Neural cell (in vitro differentiated cells): ENCODE measurements at regions not wholly inside any gene's neighbourhood (a gene's known extent, or its start where the extent isn't known, plus 50 kb on each side); places are given as distances from the start of the nearest gene placed in this dataset.

Source experiments
- CTCF ChIP-seq: fragments of 450-650 bp; IDR thresholded peaks from 2 replicates; pipeline ENCODE4 v1.5.1; 2014; ENCODE audit warnings: antibody characterized with exemption, mild to moderate bottlenecking, moderate library complexity; ENCODE audit not compliant: poor library complexity, severe bottlenecking
- EP300 ChIP-seq: fragments of 450-650 bp; conservative IDR thresholded peaks from 2 replicates; pipeline ENCODE4 v1.6.1; 2014; ENCODE audit warnings: antibody characterized with exemption, mild to moderate bottlenecking, moderate library complexity; ENCODE audit not compliant: poor library complexity, severe bottlenecking
- EZH2 ChIP-seq: fragments of 200-600, 300-800 bp; shearing (Covaris generic), sonication (generic); IDR thresholded peaks from 2 replicates; pipeline ENCODE4 v1.6.1; 2014; ENCODE audit warnings: antibody characterized with exemption, low read length, borderline replicate concordance, mild to moderate bottlenecking; ENCODE audit not compliant: insufficient read depth, poor library complexity, severe bottlenecking
- POLR2AphosphoS5 ChIP-seq: IDR thresholded peaks from 2 replicates; pipeline ENCODE4 v1.6.1; 2012
- RAD21 ChIP-seq: fragments of 450-650 bp; conservative IDR thresholded peaks from 2 replicates; pipeline ENCODE4 v1.6.1; 2014; ENCODE audit warnings: antibody characterized with exemption, mild to moderate bottlenecking, moderate library complexity
- SMC3 ChIP-seq: fragments of 450-650 bp; conservative IDR thresholded peaks from 2 replicates; pipeline ENCODE4 v1.6.1; 2014; ENCODE audit warnings: antibody characterized with exemption, mild to moderate bottlenecking, moderate library complexity; ENCODE audit not compliant: poor library complexity
- TAF1 ChIP-seq: IDR thresholded peaks from 2 replicates; pipeline ENCODE4 v1.6.1; 2012; ENCODE audit warnings: low read depth
- TF ChIP-seq, protein P1 (sequence below): IDR thresholded peaks from 2 replicates; pipeline ENCODE4 v1.6.1; 2012; ENCODE audit warnings: borderline replicate concordance

DNA sequence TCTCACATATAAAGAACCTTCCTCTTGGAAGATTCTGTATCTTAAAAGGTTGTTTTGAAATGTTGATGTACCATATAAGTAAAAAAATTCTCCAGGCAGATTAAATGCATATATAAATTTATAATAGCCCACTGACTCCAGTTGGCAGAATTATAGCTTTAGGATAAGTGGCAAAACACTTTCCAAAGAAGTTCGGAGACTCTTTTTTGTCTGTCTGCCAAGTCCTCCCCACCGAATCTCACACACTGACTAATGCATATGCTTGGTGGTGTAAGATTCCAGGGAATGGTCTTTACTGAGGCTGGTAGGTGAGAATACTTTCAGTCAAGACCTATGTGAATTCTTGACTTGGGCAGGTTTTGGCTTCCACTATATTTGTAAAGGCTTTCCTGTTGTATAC, 724.3 kb upstream of the CXADR start:
- no peak for TF ChIP-seq TAF1
- TF ChIP-seq CTCF: no peak
- TF ChIP-seq, protein P1, sequence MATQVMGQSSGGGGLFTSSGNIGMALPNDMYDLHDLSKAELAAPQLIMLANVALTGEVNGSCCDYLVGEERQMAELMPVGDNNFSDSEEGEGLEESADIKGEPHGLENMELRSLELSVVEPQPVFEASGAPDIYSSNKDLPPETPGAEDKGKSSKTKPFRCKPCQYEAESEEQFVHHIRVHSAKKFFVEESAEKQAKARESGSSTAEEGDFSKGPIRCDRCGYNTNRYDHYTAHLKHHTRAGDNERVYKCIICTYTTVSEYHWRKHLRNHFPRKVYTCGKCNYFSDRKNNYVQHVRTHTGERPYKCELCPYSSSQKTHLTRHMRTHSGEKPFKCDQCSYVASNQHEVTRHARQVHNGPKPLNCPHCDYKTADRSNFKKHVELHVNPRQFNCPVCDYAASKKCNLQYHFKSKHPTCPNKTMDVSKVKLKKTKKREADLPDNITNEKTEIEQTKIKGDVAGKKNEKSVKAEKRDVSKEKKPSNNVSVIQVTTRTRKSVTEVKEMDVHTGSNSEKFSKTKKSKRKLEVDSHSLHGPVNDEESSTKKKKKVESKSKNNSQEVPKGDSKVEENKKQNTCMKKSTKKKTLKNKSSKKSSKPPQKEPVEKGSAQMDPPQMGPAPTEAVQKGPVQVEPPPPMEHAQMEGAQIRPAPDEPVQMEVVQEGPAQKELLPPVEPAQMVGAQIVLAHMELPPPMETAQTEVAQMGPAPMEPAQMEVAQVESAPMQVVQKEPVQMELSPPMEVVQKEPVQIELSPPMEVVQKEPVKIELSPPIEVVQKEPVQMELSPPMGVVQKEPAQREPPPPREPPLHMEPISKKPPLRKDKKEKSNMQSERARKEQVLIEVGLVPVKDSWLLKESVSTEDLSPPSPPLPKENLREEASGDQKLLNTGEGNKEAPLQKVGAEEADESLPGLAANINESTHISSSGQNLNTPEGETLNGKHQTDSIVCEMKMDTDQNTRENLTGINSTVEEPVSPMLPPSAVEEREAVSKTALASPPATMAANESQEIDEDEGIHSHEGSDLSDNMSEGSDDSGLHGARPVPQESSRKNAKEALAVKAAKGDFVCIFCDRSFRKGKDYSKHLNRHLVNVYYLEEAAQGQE: no peak
- TF ChIP-seq EZH2: no peak
- no peak for TF ChIP-seq EP300
- no peak for TF ChIP-seq SMC3
- no peak for TF ChIP-seq POLR2AphosphoS5
- TF ChIP-seq RAD21: no peak
